ENCODE measurements at regions not wholly inside any gene's neighbourhood (a gene's known extent, or its start where the extent isn't known, plus 50 kb on each side); places are given as distances from the start of the nearest gene placed in this dataset.

- no peak overlapping the region for H2AFZ ChIP-seq (ENCODE audit: low read length)
- H3K9ac ChIP-seq (ENCODE audit: insufficient read depth, low read length): no peak overlapping the region
- no peak overlapping the region for H3K4me3 ChIP-seq (replicated peaks in 1 of 4; ENCODE audit: control extremely low read depth in 1 of 4, insufficient read depth in 1 of 4, low read depth in 3 of 4, low read length in 4 of 4)
- no peaks in the 10 kb centered on the region for H3K36me3 ChIP-seq (ENCODE audit: control insufficient read depth, insufficient read depth, low read length)
- H3K27ac ChIP-seq (ENCODE audit: insufficient read depth, low read length): no peak overlapping the region
- H3K27me3 ChIP-seq (ENCODE audit: control insufficient read depth, insufficient read depth, low read length): no peaks in the 10 kb centered on the region
- H3K4me1 ChIP-seq (ENCODE audit: control insufficient read depth, extremely low read depth, insufficient read depth, low read length): peaks cover 7% of the 10 kb centered on the region
- TF ChIP-seq CTCF (conservative IDR thresholded peaks at IDR 0.05 in 1 of 2, IDR thresholded peaks at IDR 0.05 in 1 of 2; ENCODE audit: low read depth in 1 of 2, low read length in 2 of 2) (no peak), EZH2 (IDR thresholded peaks at IDR 0.05; ENCODE audit: low read length, missing control alignments) (no peak)
- H3K79me2 ChIP-seq (ENCODE audit: control insufficient read depth, insufficient read depth, low read length): no peaks in the 10 kb centered on the region
- no peak for DNase-seq (ENCODE audit: low read depth in 2 of 2)
- no peaks in the 10 kb centered on the region for H4K20me1 ChIP-seq (ENCODE audit: control insufficient read depth, extremely low read depth, insufficient read depth, low read length)
- H3K4me2 ChIP-seq (ENCODE audit: extremely low read depth, insufficient read depth, low read length): no peak overlapping the region
- H3K9me3 ChIP-seq (ENCODE audit: control insufficient read depth, insufficient read depth, low read depth, low read length): no peaks in the 10 kb centered on the region
Observed at GRCh38 chr15:95804484-95804883, 526.0 kb upstream of the NR2F2 start.

- H3K27me3 ChIP-seq (ENCODE audit: control insufficient read depth, insufficient read depth, low read length): no peaks in the 10 kb centered on the region
- H3K36me3 ChIP-seq (ENCODE audit: control insufficient read depth, insufficient read depth, low read length): no peaks in the 10 kb centered on the region
- H3K4me1 ChIP-seq (ENCODE audit: control insufficient read depth, extremely low read depth, insufficient read depth, low read length): no peaks in the 10 kb centered on the region
- no peak overlapping the region for H3K4me3 ChIP-seq (replicated peaks in 1 of 4; ENCODE audit: control extremely low read depth in 1 of 4, insufficient read depth in 1 of 4, low read depth in 3 of 4, low read length in 4 of 4)
- H3K4me2 ChIP-seq (ENCODE audit: extremely low read depth, insufficient read depth, low read length): no peak overlapping the region
- peak; percentile 49 to 66 for DNase-seq (ENCODE audit: low read depth in 2 of 2)
- TF ChIP-seq CTCF (conservative IDR thresholded peaks at IDR 0.05 in 1 of 2, IDR thresholded peaks at IDR 0.05 in 1 of 2; ENCODE audit: low read depth in 1 of 2, low read length in 2 of 2): no peak
- TF ChIP-seq EZH2 (IDR thresholded peaks at IDR 0.05; ENCODE audit: low read length, missing control alignments): no peak
- H3K27ac ChIP-seq (ENCODE audit: insufficient read depth, low read length): no peak overlapping the region
- no peaks in the 10 kb centered on the region for H4K20me1 ChIP-seq (ENCODE audit: control insufficient read depth, extremely low read depth, insufficient read depth, low read length)
- no peaks in the 10 kb centered on the region for H3K79me2 ChIP-seq (ENCODE audit: control insufficient read depth, insufficient read depth, low read length)
- no peaks in the 10 kb centered on the region for H3K9me3 ChIP-seq (ENCODE audit: control insufficient read depth, insufficient read depth, low read depth, low read length)
- no peak overlapping the region for H2AFZ ChIP-seq (ENCODE audit: low read length)
- H3K9ac ChIP-seq (ENCODE audit: insufficient read depth, low read length): no peak overlapping the region
Observed at GRCh38 chr15:95812491-95812890, 518.0 kb upstream of the NR2F2 start.

GRCh38 chr15:95814908-95815307 is 515.6 kb upstream of the NR2F2 start:
- Histone ChIP-seq H3K4me2 (ENCODE audit: extremely low read depth, insufficient read depth, low read length) (no peak overlapping the region), H3K4me1 (ENCODE audit: control insufficient read depth, extremely low read depth, insufficient read depth, low read length) (no peaks in the 10 kb centered on the region), H4K20me1 (ENCODE audit: control insufficient read depth, extremely low read depth, insufficient read depth, low read length) (no peaks in the 10 kb centered on the region), H3K9me3 (ENCODE audit: control insufficient read depth, insufficient read depth, low read depth, low read length) (no peaks in the 10 kb centered on the region), H3K36me3 (ENCODE audit: control insufficient read depth, insufficient read depth, low read length) (no peaks in the 10 kb centered on the region), H3K4me3 (replicated peaks in 1 of 4; ENCODE audit: control extremely low read depth in 1 of 4, insufficient read depth in 1 of 4, low read depth in 3 of 4, low read length in 4 of 4) (no peak overlapping the region), H3K79me2 (ENCODE audit: control insufficient read depth, insufficient read depth, low read length) (no peaks in the 10 kb centered on the region), H2AFZ (ENCODE audit: low read length) (no peak overlapping the region), H3K27me3 (ENCODE audit: control insufficient read depth, insufficient read depth, low read length) (no peaks in the 10 kb centered on the region), H3K27ac (ENCODE audit: insufficient read depth, low read length) (no peak overlapping the region), H3K9ac (ENCODE audit: insufficient read depth, low read length) (no peak overlapping the region)
- no peak for DNase-seq (ENCODE audit: low read depth in 2 of 2)
- TF ChIP-seq CTCF (conservative IDR thresholded peaks at IDR 0.05 in 1 of 2, IDR thresholded peaks at IDR 0.05 in 1 of 2; ENCODE audit: low read depth in 1 of 2, low read length in 2 of 2): no peak
- TF ChIP-seq EZH2 (IDR thresholded peaks at IDR 0.05; ENCODE audit: low read length, missing control alignments): no peak

Data from fibroblast of lung (primary cell).